Body of pancreas (tissue), 4 donors: ENCODE measurements at regions not wholly inside any gene's neighbourhood (a gene's known extent, or its start where the extent isn't known, plus 50 kb on each side); places are given as distances from the start of the nearest gene placed in this dataset.

ENCODE experiments used
- POLR2A ChIP-seq, 3 donors: fragments of 450-650 bp; IDR thresholded peaks; one replicate each; pipeline ENCODE4 v1.6.1; 2016; ENCODE audit warnings: antibody characterized with exemption in 3 of 3, mild to moderate bottlenecking in 2 of 3
- TF ChIP-seq, protein P1 (sequence below), 7 experiments: fragments of 450-650 bp in 4 of 7; fragments of 200-600 bp in 3 of 7; sonication (generic) in 3 of 7; IDR thresholded peaks; one replicate each; pipeline ENCODE4 v1.5.1; 2016 to 2019; ENCODE audit warnings: antibody characterized with exemption in 7 of 7

- TF ChIP-seq, protein P1, sequence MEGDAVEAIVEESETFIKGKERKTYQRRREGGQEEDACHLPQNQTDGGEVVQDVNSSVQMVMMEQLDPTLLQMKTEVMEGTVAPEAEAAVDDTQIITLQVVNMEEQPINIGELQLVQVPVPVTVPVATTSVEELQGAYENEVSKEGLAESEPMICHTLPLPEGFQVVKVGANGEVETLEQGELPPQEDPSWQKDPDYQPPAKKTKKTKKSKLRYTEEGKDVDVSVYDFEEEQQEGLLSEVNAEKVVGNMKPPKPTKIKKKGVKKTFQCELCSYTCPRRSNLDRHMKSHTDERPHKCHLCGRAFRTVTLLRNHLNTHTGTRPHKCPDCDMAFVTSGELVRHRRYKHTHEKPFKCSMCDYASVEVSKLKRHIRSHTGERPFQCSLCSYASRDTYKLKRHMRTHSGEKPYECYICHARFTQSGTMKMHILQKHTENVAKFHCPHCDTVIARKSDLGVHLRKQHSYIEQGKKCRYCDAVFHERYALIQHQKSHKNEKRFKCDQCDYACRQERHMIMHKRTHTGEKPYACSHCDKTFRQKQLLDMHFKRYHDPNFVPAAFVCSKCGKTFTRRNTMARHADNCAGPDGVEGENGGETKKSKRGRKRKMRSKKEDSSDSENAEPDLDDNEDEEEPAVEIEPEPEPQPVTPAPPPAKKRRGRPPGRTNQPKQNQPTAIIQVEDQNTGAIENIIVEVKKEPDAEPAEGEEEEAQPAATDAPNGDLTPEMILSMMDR (IDR thresholded peaks at IDR 0.05), result no peak
- no peak for TF ChIP-seq POLR2A (IDR thresholded peaks at IDR 0.05)
Observed at GRCh38 chr10:105328503-105329133, 687.5 kb downstream of the SORCS3 start.
